Esophagus squamous epithelium (tissue), 4 donors: ENCODE measurements at regions not wholly inside any gene's neighbourhood (a gene's known extent, or its start where the extent isn't known, plus 50 kb on each side); places are given as distances from the start of the nearest gene placed in this dataset.

Experiments used
- CTCF ChIP-seq, 6 experiments: fragments of 450-650 bp in 4 of 6; fragments of 200-600 bp in 2 of 6; sonication (generic) in 2 of 6; IDR thresholded peaks; one replicate each; pipeline ENCODE4 v1.5.1; 2016 to 2019; ENCODE audit warnings: antibody characterized with exemption in 6 of 6, mild to moderate bottlenecking in 4 of 6, moderate library complexity in 4 of 6
- POLR2A ChIP-seq, 4 donors: fragments of 450-650 bp; IDR thresholded peaks; one replicate each; pipeline ENCODE4 v1.6.1; 2017; ENCODE audit warnings: antibody characterized with exemption in 4 of 4, mild to moderate bottlenecking in 4 of 4, moderate library complexity in 3 of 4

GRCh38 chr5:38667499-38667776 is 111.0 kb upstream of the LIFR start:
- TF ChIP-seq CTCF (IDR thresholded peaks at IDR 0.05), result no peak
- TF ChIP-seq POLR2A (IDR thresholded peaks at IDR 0.05), result no peak
